ENCODE measurements at regions not wholly inside any gene's neighbourhood (a gene's known extent, or its start where the extent isn't known, plus 50 kb on each side); places are given as distances from the start of the nearest gene placed in this dataset.

DNA sequence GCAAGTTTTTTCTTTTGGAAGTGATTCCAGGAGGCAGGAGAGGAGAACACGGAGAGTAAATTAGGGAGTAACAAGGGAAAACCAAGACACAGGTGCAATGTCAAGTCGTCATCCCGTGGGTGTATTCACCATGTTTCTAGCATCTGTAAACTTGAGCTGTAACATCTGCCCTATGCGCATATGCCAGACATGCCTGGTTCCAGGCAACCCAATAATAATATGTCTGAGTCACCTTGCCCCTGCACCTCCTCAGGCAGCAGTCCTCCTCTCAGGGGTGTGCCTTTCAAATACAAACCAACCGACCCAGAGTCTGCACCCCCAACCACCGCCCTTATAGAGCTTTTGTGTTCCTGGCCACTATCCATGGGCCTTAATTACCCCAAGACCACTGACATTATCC is 107.0 kb upstream of the PDE1C start:
- no peak for DNase-seq (ENCODE audit: low spot score)

- no peak for DNase-seq (ENCODE audit: low spot score)
Measured at GRCh38 chr7:32175099-32175498, 104.9 kb upstream of the PDE1C start.

GRCh38 chr7:32171248-32171647 is 101.0 kb upstream of the PDE1C start:
- no peak for DNase-seq (ENCODE audit: low spot score)

DNA sequence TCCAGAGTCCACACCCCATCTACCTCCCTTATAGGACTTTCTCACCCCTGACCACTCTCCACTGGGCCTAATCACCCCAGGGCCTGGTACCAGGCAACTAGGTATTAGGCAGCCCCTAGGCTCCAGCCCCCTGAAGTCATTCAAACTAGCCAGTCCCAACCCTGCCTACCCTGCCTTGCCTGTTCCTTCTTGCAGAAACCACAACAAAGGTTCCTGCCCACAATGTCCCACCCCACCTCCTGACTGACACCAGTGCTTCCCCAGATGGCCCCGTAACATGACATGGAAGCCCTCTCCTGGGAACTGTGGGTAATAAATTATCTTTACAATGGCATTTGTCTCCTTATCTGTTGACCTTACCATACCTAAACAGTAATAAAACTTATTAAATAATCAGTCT is 100.6 kb upstream of the PDE1C start:
- no peak for DNase-seq (ENCODE audit: low spot score)

GRCh38 chr7:32169228-32169627 is 99.0 kb upstream of the PDE1C start:
- DNase-seq (ENCODE audit: low spot score): no peak

DNA sequence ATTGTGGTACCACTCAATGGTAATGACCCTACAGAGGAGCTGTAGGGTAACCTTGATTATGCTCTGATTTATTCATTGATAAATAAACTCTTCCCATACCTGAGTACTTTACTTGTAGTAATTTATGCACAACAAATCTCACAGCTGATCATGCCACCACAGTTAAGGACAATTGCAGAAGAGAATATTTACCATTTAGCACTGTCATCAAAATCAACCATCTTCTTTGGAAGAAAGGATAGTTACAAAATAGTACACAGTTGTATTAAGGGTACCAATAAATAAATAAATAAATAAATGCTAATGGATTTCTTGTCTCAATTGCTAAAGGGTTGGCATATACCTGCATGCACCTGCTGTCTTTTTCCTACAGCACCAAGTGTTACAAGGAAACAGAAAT is 97.6 kb upstream of the PDE1C start:
- no peak for DNase-seq (ENCODE audit: low spot score)

- DNase-seq (ENCODE audit: low spot score): no peak
Measured at GRCh38 chr7:32167256-32167655, 97.0 kb upstream of the PDE1C start.

- peak; percentile 79 for DNase-seq (ENCODE audit: low spot score)
Measured at GRCh38 chr7:32164341-32164996, 94.3 kb upstream of the PDE1C start.

GRCh38 chr7:32163896-32164295 is 93.7 kb upstream of the PDE1C start:
- DNase-seq (ENCODE audit: low spot score): no peak

DNA sequence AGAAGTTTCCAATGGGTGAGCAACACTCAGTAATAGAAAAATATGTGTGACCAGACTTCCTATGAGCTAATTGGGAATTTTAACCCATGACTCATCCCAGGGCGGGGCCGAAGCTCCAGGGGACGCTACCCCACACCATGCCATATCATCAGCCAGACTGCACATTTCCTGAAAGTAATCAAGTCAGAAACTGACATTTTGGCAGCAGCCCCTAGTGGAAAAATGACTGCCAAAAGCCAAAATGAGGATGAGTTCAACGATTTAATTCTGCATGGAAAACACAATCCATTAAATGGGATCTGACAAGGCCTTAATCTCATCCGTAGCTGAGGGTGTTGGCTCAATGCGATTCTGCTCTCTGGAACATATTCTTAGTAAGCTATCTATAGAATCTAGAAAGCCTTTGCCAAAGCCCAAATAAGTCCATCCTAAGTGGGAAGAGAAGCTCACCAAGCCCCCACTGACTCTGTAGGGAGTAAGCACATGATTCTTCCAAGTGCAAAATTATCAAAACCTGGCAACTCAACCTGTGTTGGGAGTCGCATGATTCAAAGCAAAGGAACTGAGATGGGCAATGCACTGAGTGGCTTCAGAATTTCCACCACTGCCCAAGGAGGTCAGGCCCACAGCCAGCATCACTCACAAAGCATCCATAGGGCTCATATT is 93.1 kb upstream of the PDE1C start:
- DNase-seq (ENCODE audit: low spot score): peak; percentile 80

GRCh38 chr7:32161708-32162107 is 91.5 kb upstream of the PDE1C start:
- DNase-seq (ENCODE audit: low spot score): peak; percentile 56

GRCh38 chr7:32158751-32159745 is 88.8 kb upstream of the PDE1C start:
- no peak for DNase-seq (ENCODE audit: low spot score)

GRCh38 chr7:32158076-32158475 is 87.9 kb upstream of the PDE1C start:
- DNase-seq (ENCODE audit: low spot score): no peak

GRCh38 chr7:32155712-32156111 is 85.5 kb upstream of the PDE1C start:
- DNase-seq (ENCODE audit: low spot score): no peak

- DNase-seq (ENCODE audit: low spot score): no peak
Measured at GRCh38 chr7:32154797-32155196, 84.6 kb upstream of the PDE1C start.

- DNase-seq (ENCODE audit: low spot score): no peak
Measured at GRCh38 chr7:32153006-32153405, 82.8 kb upstream of the PDE1C start.

DNA sequence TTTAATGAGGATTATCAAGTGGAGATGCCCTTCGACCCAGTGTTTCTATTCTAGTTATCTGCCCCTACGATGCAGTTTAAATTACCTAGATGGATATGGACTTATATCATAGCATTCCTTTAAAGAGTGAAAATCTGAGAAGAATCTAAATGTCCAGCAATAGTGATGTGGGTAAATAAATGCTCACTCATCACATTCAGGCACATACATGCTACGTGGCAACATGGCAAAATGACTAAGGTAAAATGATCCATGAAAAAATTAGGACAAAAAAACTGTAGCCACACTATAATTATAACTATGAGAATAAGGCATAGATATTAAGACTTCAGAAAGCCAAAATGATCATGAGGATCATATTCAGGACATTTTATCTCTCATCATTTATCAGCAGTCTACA is 82.4 kb upstream of the PDE1C start:
- DNase-seq (ENCODE audit: low spot score): no peak

DNA sequence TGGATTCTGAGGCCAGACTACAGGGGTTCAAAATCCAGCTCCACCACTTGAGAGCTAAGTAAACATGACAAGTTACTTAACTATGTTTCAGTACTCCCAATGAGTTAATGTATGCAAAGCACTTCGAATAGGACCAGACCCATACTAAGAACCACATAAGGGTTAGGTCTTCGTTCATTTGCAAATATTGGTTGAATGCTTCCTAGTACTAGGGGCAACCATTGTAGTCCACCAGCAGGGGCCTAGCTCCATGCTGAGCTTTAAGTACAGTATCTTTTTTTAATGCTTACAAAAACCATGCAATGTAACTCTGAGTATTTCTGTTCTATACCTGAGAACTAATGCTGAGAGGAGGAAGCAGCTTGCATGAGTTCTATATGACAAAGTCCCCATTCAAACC is 80.4 kb upstream of the PDE1C start:
- no peak for DNase-seq (ENCODE audit: low spot score)

- no peak for DNase-seq (ENCODE audit: low spot score)
Measured at GRCh38 chr7:32150039-32150438, 79.8 kb upstream of the PDE1C start.

DNA sequence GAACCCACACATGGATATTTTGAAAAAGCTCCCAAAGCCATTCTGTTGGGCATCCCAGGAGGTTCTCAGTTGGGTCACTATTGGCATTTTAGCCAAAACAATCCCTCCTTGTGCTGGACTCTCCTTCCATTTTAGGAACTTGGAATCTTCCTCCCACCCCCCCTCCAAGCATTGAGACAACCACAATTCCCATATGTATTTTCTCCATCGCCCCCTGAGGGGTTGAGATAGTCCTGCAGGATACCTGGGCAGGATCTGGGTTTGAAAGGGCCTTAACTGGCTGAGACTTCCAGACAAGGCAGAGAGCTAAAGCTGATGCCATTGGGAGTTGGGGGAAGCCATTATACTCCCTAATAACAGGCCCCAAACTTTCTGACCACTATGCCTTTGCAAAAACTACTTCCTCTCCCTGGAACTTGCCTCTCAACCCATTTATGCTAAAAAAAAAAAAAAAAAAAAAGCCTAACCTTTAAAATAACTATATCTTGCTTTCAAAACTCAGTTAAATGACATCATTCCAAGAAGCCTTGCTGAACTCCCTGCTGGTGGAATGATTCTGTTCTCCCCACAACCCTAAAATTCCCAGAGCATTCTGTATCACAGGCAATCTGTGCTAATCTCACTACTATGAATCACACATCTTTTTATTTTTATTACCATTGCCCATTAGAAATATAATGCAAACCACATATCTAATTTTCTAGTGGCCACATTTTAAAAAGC is 77.5 kb upstream of the PDE1C start:
- DNase-seq (ENCODE audit: low spot score): no peak

DNA sequence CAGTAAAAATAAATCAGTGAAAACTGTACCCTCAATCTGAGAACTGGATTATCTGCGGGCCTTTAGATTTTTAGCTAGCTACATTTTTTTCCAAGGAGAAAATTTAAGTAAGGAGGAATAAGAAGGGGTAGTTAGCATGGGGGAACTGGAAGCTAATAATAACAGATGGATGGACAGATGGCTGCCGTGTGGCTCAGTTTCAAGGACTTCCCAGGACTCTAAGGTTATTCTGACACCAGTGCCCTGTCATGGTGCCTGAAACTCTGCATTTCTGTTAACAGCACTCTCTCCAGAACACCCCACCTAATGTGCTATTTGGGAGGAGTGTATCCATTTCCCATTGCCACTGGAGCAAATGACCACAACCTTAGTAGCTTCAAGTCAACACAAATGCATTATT is 75.7 kb upstream of the PDE1C start:
- DNase-seq (ENCODE audit: low spot score): no peak

- no peak for DNase-seq (ENCODE audit: low spot score)
Measured at GRCh38 chr7:32144676-32145075, 74.5 kb upstream of the PDE1C start.
